GM23248 (cell line): ENCODE measurements at regions not wholly inside any gene's neighbourhood (a gene's known extent, or its start where the extent isn't known, plus 50 kb on each side); places are given as distances from the start of the nearest gene placed in this dataset.

Experiments used
- DNase-seq: peaks from one replicate; pipeline ENCODE4 v3.0.0-alpha.2; 2015
- H2AFZ ChIP-seq: fragments of 200-600 bp; sonication (generic); 2 replicates; pipeline ENCODE4 v1.6.1; 2016; ENCODE audit warnings: antibody characterized with exemption
- H3F3A ChIP-seq: fragments of 200-600 bp; sonication (generic); 2 replicates; pipeline ENCODE4 v1.6.1; 2016; ENCODE audit warnings: mild to moderate bottlenecking, antibody characterized with exemption, mixed run types; ENCODE audit not compliant: insufficient read depth
- H3K27ac ChIP-seq: fragments of 200-600 bp; sonication (generic); 2 replicates; pipeline ENCODE4 v1.5.1; 2016; ENCODE audit warnings: mild to moderate bottlenecking
- H3K27me3 ChIP-seq: fragments of 200-600 bp; sonication (generic); replicated peaks from 2 replicates; pipeline ENCODE4 v1.6.1; 2016; ENCODE audit warnings: mild to moderate bottlenecking; ENCODE audit not compliant: insufficient read depth
- H3K36me3 ChIP-seq: fragments of 200-600 bp; sonication (generic); 2 replicates; pipeline ENCODE4 v1.6.1; 2016; ENCODE audit warnings: low read depth, mild to moderate bottlenecking
- H3K4me1 ChIP-seq: fragments of 200-600 bp; sonication (generic); 2 replicates; pipeline ENCODE4 v1.6.1; 2016; ENCODE audit warnings: mild to moderate bottlenecking; ENCODE audit not compliant: insufficient read depth
- H3K4me2 ChIP-seq: fragments of 200-600 bp; sonication (generic); one replicate; pipeline ENCODE4 v1.6.1; 2016; ENCODE audit warnings: mild to moderate bottlenecking; ENCODE audit not compliant: unreplicated experiment
- H3K4me3 ChIP-seq: fragments of 200-600 bp; sonication (generic); 2 replicates; pipeline ENCODE4 v1.5.1; 2016; ENCODE audit warnings: mild to moderate bottlenecking
- H3K79me2 ChIP-seq: fragments of 200-600 bp; sonication (generic); 2 replicates; pipeline ENCODE4 v1.6.1; 2016; ENCODE audit warnings: mild to moderate bottlenecking; ENCODE audit not compliant: insufficient read depth
- H3K9ac ChIP-seq: fragments of 200-600 bp; sonication (generic); 2 replicates; pipeline ENCODE4 v1.6.1; 2016; ENCODE audit warnings: mild to moderate bottlenecking
- H3K9me2 ChIP-seq: fragments of 200-600 bp; sonication (generic); 2 replicates; pipeline ENCODE4 v1.6.1; 2016; ENCODE audit warnings: mixed run types, mild to moderate bottlenecking, moderate library complexity; ENCODE audit not compliant: insufficient read depth
- H3K9me3 ChIP-seq: fragments of 200-600 bp; sonication (generic); one replicate; pipeline ENCODE4 v1.6.1; 2017; ENCODE audit warnings: low read depth
- H4K20me1 ChIP-seq: fragments of 200-600 bp; sonication (generic); 2 replicates; pipeline ENCODE4 v1.6.0; 2016; ENCODE audit not compliant: insufficient read depth
- EZH2 ChIP-seq: fragments of 200-600 bp; sonication (generic); IDR thresholded peaks from 2 replicates; pipeline ENCODE4 v1.6.1; 2018; ENCODE audit warnings: antibody characterized with exemption, mild to moderate bottlenecking; ENCODE audit not compliant: insufficient read depth, poor library complexity, severe bottlenecking
- EZH2phosphoT487 ChIP-seq: fragments of 200-600 bp; sonication (generic); IDR thresholded peaks from 2 replicates; pipeline ENCODE4 v1.6.1; 2018; ENCODE audit warnings: antibody characterized with exemption, moderate library complexity, mild to moderate bottlenecking, low read depth; ENCODE audit not compliant: insufficient read depth
- WGBS, 2 experiments: methylation state at CpG; one replicate each; pipeline ENCODE4 v1.1.6; 2015 to 2017; ENCODE audit warnings: low lambda C conversion rate in 2 of 2, low coverage in 1 of 2; ENCODE audit errors: missing lambda C conversion rate in 2 of 2; 5-methylcytosine and 5-hydroxymethylcytosine counted together
- in situ Hi-C: fragments of 300-500 bp; cut with MboI; formaldehyde crosslinking; loops from 2 replicates; pipeline ENCODE4 v1.15.0; 2020

DNA sequence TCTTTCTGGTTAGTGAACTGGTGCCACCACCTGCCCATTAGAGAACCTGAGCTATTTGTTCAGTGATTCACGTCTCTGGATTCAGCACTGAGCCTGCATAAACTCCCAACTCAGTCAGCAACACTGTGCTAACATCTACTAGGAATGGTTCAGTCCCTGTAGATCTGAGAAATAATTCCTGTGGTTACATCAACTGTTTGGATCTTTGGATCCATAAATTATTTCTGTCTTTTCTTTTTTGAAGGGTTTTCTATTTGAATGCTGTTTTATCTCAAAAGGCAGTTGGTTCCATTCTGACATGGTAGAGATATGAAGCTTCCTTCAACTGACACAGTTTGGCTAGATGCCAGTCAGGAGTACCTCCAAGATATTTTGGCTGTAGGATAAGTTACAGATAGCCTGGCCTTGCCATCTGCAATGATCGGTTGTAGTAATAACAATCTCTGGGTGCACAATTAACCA is 125.9 kb downstream of the TRMT11 start:
- Histone ChIP-seq H3K9ac (no peak overlapping the region), H3K27me3 (no peaks in the 10 kb centered on the region), H4K20me1 (no peaks in the 10 kb centered on the region), H3K9me3 (no peaks in the 10 kb centered on the region), H3K9me2 (no peaks in the 10 kb centered on the region), H2AFZ (no peak overlapping the region), H3K4me1 (no peaks in the 10 kb centered on the region), H3K4me2 (no peak overlapping the region), H3K27ac (no peak overlapping the region), H3K79me2 (no peaks in the 10 kb centered on the region), H3K4me3 (no peak overlapping the region), H3F3A (no peaks in the 10 kb centered on the region), H3K36me3 (no peaks in the 10 kb centered on the region)
- in situ Hi-C loops: no loop called here
- no peak for DNase-seq
- no peak for TF ChIP-seq EZH2
- TF ChIP-seq EZH2phosphoT487: no peak
- WGBS, 2 experiments: 55 to 60% methylated on average over 2 of the region's 2 CpGs

DNA sequence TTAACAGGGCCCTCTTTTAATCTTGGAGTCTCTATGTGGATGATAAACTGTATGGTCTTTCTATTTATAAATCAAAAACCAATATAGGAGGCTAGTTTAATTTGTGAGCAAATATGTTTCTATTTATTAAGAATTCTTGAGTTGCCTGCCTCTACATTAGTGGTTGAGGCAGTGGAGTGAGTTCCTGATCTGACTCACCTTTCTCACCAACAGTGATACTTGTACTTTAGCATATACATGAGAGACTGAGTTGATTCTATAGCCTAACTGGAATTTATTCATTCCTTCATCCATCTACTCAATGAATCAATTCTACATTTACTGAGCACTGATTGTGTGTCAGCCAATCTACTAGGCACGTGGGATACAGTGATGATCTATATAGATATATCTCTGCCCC is 126.9 kb downstream of the TRMT11 start:
- H2AFZ ChIP-seq: no peak overlapping the region
- H3K9me3 ChIP-seq: no peaks in the 10 kb centered on the region
- H3K27ac ChIP-seq: no peak overlapping the region
- H3F3A ChIP-seq: no peaks in the 10 kb centered on the region
- H3K27me3 ChIP-seq: no peaks in the 10 kb centered on the region
- H4K20me1 ChIP-seq: no peaks in the 10 kb centered on the region
- H3K4me3 ChIP-seq: no peak overlapping the region
- no peaks in the 10 kb centered on the region for H3K9me2 ChIP-seq
- WGBS, 2 experiments: 78 to 91% methylated on average over 1 of the region's 1 CpG
- DNase-seq: no peak
- no peaks in the 10 kb centered on the region for H3K79me2 ChIP-seq
- TF ChIP-seq EZH2 (no peak), EZH2phosphoT487 (no peak)
- in situ Hi-C loops: no loop called here
- 0 out of 2 replicates have a peak, but pooled peaks cover under 1% of the 10 kb centered on the region for H3K4me1 ChIP-seq
- no peak overlapping the region for H3K9ac ChIP-seq
- no peaks in the 10 kb centered on the region for H3K36me3 ChIP-seq
- no peak overlapping the region for H3K4me2 ChIP-seq

DNA sequence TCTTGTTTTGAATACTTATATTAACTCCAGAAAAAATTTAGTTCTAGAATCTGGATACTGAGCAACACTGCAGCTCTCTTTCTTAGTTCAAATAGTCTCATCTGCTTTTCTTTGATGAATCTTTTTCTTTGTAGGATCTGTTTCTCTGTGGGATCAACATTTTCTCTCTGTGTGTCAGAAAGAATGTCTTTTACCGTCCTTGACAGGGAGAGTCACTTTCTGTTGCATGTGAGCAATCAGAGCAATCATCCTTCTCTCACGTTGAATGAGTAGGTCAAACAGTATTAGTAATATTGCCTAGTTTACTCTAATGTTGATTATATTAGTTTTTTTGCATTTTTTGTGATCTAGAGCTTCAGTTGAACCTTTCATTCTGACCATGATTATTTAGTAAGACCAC is 130.9 kb downstream of the TRMT11 start:
- DNase-seq: peak; percentile 28
- H3K27me3 ChIP-seq: no peaks in the 10 kb centered on the region
- H3K9me2 ChIP-seq: no peaks in the 10 kb centered on the region
- no peak overlapping the region for H3K4me2 ChIP-seq
- no peaks in the 10 kb centered on the region for H3F3A ChIP-seq
- no peak overlapping the region for H3K4me3 ChIP-seq
- no peak overlapping the region for H3K9ac ChIP-seq
- H2AFZ ChIP-seq: no peak overlapping the region
- no peaks in the 10 kb centered on the region for H3K36me3 ChIP-seq
- no peaks in the 10 kb centered on the region for H3K9me3 ChIP-seq
- no peaks in the 10 kb centered on the region for H4K20me1 ChIP-seq
- no peaks in the 10 kb centered on the region for H3K79me2 ChIP-seq
- 58% methylated on average over 2 of the region's 2 CpGs for WGBS, 2 experiments
- H3K4me1 ChIP-seq: peaks cover 9% of the 10 kb centered on the region; the same call in 1 of the 2 replicates
- in situ Hi-C loops: no loop called here
- no peak overlapping the region for H3K27ac ChIP-seq
- no peak for TF ChIP-seq EZH2
- TF ChIP-seq EZH2phosphoT487: no peak

DNA sequence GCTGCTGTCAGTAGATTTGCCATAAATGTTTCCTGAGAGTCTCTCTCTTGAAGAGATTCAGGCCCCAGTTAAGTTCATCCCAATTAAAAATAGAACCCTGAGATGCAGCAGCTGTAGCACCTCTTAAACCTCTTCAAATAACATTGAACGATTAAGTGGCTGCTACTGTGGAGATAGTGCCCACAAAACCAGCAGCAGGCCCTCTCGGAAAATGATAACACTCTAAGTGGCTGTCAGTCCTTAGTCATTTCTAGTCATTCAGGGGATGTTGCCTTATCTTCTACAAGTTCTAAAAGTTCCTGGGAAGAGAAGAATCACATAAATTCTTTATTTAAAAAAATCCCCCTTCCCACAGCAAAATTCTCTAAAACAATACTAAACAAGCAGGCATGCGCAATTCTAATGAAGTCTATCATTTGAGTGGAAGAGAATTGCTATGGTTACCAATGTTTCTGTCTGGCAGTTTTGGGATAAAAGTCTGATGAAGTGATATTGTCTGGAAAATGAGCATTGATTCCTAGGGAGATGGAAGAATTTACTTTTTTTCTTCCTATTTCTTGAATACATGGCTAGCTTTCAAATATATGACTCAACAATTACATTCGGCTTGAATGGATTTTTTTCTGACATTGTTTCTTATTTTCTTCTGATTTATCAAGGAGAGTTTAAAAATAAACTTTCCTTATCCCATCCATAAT is 131.9 kb downstream of the TRMT11 start:
- H3K36me3 ChIP-seq: no peaks in the 10 kb centered on the region
- in situ Hi-C loops: no loop called here
- no peak overlapping the region for H2AFZ ChIP-seq
- H3K4me3 ChIP-seq: no peak overlapping the region
- WGBS, 2 experiments: 62 to 63% methylated on average over 4 of the region's 4 CpGs
- peak; percentile 29 for DNase-seq
- H3K9ac ChIP-seq: no peak overlapping the region
- H3K4me1 ChIP-seq: peaks cover 9% of the 10 kb centered on the region; the same call in 1 of the 2 replicates
- no peaks in the 10 kb centered on the region for H3K27me3 ChIP-seq
- no peak overlapping the region for H3K27ac ChIP-seq
- H3F3A ChIP-seq: no peaks in the 10 kb centered on the region
- H3K9me3 ChIP-seq: no peaks in the 10 kb centered on the region
- H3K4me2 ChIP-seq: no peak overlapping the region
- no peaks in the 10 kb centered on the region for H3K9me2 ChIP-seq
- H4K20me1 ChIP-seq: no peaks in the 10 kb centered on the region
- TF ChIP-seq EZH2phosphoT487 (no peak), EZH2 (no peak)
- no peaks in the 10 kb centered on the region for H3K79me2 ChIP-seq
